ENCODE measurements at regions not wholly inside any gene's neighbourhood (a gene's known extent, or its start where the extent isn't known, plus 50 kb on each side); places are given as distances from the start of the nearest gene placed in this dataset.

DNA sequence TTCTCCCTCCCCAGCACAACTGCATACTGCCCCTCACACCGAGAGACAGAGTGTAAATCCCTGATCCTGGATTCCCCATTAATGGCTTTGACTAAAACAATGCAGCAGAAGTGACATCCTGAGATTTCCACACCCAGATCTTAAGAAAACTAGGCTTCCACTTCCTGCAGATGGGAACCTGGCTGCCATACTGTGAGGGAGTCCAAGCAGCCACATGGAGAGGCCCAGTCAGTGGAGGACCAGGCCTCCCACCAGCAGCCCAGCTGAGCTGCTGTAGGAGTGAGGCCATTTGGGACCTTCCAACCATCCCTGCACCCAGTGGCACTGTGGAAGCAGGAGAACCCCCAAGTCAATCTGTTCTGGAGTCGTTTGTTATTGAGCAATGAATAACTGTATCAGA is 120.6 kb downstream of the CRYAA start:
- TF ChIP-seq, protein P1, sequence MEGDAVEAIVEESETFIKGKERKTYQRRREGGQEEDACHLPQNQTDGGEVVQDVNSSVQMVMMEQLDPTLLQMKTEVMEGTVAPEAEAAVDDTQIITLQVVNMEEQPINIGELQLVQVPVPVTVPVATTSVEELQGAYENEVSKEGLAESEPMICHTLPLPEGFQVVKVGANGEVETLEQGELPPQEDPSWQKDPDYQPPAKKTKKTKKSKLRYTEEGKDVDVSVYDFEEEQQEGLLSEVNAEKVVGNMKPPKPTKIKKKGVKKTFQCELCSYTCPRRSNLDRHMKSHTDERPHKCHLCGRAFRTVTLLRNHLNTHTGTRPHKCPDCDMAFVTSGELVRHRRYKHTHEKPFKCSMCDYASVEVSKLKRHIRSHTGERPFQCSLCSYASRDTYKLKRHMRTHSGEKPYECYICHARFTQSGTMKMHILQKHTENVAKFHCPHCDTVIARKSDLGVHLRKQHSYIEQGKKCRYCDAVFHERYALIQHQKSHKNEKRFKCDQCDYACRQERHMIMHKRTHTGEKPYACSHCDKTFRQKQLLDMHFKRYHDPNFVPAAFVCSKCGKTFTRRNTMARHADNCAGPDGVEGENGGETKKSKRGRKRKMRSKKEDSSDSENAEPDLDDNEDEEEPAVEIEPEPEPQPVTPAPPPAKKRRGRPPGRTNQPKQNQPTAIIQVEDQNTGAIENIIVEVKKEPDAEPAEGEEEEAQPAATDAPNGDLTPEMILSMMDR (IDR thresholded peaks at IDR 0.05; ENCODE audit: unreplicated experiment): no peak
- Mint-ChIP-seq H3K4me1 (ENCODE audit: low read depth, unreplicated experiment) (peaks cover 18% of the 10 kb centered on the region), H3K36me3 (ENCODE audit: insufficient read depth, unreplicated experiment) (no peaks in the 10 kb centered on the region), H3K27me3 (ENCODE audit: unreplicated experiment) (peaks cover 9% of the 10 kb centered on the region), H3K4me3 (ENCODE audit: low read depth, unreplicated experiment) (no peak overlapping the region), H3K27ac (ENCODE audit: unreplicated experiment) (no peak overlapping the region), H3K9me3 (ENCODE audit: low read depth, unreplicated experiment) (no peaks in the 10 kb centered on the region)
- intact Hi-C loops (cut with micrococcal nuclease; ENCODE audit: unreplicated experiment): no loop called here
- CTCF ChIA-PET: no interaction called here
- DNase-seq: no peak
- no TSS peak for BruUV-seq (replicated peaks)

DNA sequence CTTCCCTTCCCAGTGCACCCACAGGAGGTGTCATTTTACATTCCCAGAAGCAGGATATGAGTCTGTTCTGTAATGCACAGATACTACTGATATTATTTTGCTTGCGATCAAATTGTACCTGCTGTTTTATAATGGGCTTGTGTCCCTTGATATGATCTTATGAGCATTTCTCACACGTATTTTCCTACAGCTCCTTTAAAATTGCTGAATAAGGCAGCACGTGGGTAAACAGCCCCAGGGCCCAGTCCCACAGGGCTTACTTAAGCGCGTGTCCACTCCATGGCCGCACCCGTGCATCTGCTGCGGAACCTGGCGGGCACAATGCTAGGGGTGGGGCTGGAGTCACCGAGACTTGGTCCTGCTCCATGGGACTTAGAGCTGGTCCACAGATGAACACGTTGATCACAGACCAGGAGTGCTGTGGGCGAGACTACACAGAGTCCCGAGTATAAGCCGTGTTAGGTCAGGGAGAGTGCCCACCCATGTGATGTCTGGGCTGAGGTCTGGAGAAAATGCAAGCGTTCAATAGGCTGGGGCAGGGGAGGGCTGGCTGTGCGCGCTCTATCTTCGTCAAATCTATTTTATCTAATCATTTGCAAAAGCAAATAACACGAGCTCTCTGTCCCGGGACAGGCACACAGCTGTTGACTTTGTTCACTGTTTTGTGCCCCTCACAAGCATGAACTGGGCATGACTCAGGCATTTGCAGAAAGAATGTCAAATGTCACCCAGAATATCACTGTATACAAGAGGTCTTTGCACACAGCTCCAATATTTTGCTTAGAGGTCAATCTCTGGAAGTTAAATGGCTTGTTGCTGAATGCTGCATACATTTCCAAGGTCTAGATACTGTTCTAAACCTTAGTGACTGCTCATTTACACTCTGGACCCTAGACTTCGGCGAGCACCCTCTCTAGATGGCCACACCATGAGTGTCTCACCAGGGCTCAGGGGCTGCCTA is 119.3 kb downstream of the CRYAA start:
- intact Hi-C loops (cut with micrococcal nuclease; ENCODE audit: unreplicated experiment): no loop called here
- DNase-seq: peak; percentile 38
- H3K4me1 Mint-ChIP-seq (ENCODE audit: low read depth, unreplicated experiment): peaks cover 18% of the 10 kb centered on the region
- BruUV-seq (replicated peaks): no TSS peak
- H3K27ac Mint-ChIP-seq (ENCODE audit: unreplicated experiment): peak overlapping the region; percentile 81
- no peaks in the 10 kb centered on the region for H3K9me3 Mint-ChIP-seq (ENCODE audit: low read depth, unreplicated experiment)
- CTCF ChIA-PET: interaction anchor here (1.1 kb wide), 1 partner anchor 15 kb away, joined by 3 read pairs; no protein-coding TSS in a partner anchor
- H3K27me3 Mint-ChIP-seq (ENCODE audit: unreplicated experiment): no peaks in the 10 kb centered on the region
- peak overlapping the region; percentile 50 for H3K4me3 Mint-ChIP-seq (ENCODE audit: low read depth, unreplicated experiment)
- no peaks in the 10 kb centered on the region for H3K36me3 Mint-ChIP-seq (ENCODE audit: insufficient read depth, unreplicated experiment)
- TF ChIP-seq, protein P1 (IDR thresholded peaks at IDR 0.05; ENCODE audit: unreplicated experiment): no peak

DNA sequence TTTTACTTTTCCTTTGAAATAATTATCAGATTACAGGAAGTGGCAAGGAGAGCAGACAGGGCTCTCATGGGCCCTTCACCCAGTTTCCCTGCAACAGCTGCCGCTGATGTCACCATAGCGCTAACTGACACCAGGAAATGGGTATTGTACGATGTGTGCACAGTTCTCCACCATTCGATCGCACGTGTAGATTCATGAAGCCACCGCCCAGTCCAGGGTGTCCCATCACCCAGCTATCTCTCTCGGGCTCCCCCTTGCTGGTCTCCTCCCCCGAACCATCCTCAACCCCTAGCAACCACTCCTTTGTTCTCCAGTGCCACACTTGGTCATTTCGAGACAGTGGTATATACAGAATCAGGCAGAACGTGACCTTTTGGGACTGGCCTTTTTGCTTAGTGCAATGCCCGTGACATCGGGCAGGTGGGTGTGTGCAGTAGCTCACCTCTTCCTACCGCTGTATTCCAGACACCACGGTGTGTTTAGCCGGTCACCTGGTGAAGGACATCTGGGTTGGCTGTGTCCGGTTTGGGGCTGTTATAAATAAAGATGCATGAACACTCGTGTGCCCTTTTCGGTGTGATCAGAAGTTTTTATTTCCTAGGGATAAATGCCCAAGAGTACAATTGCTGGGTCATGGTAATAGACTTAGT is 118.4 kb downstream of the CRYAA start:
- H3K27ac Mint-ChIP-seq (ENCODE audit: unreplicated experiment): peak overlapping the region; percentile 81

DNA sequence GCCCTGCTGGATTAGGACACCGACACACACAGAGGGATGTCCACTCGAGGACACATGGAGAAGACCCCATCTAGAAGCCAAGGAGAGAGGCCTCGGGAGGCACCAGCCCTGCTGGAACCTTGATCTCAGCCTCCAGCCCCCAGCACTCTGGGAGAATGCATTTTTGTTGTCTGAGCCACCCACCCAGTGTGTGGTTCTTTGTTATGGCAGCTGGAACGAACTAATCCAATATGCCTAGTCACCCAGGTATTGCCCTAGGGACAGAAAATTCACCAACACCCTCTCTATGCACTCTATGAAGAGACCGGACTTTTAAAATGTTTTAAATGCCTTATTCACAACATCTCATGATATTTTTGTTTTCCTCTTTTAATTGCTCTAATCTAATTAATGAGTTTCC is 117.4 kb downstream of the CRYAA start:
- intact Hi-C loops (cut with micrococcal nuclease; ENCODE audit: unreplicated experiment): no loop called here
- H3K36me3 Mint-ChIP-seq (ENCODE audit: insufficient read depth, unreplicated experiment): no peaks in the 10 kb centered on the region
- DNase-seq: no peak
- H3K9me3 Mint-ChIP-seq (ENCODE audit: low read depth, unreplicated experiment): no peaks in the 10 kb centered on the region
- H3K27me3 Mint-ChIP-seq (ENCODE audit: unreplicated experiment): no peaks in the 10 kb centered on the region
- H3K4me1 Mint-ChIP-seq (ENCODE audit: low read depth, unreplicated experiment): peaks cover 18% of the 10 kb centered on the region
- no peak overlapping the region for H3K27ac Mint-ChIP-seq (ENCODE audit: unreplicated experiment)
- CTCF ChIA-PET: no interaction called here
- BruUV-seq (replicated peaks): no TSS peak
- H3K4me3 Mint-ChIP-seq (ENCODE audit: low read depth, unreplicated experiment): no peak overlapping the region
- TF ChIP-seq, protein P1 (IDR thresholded peaks at IDR 0.05; ENCODE audit: unreplicated experiment): no peak

More for the DNA sequence above, 118.4 kb downstream of the CRYAA start:
- peak; percentile 23 for DNase-seq
- TF ChIP-seq, protein P1 (IDR thresholded peaks at IDR 0.05; ENCODE audit: unreplicated experiment): no peak
- Mint-ChIP-seq H3K36me3 (ENCODE audit: insufficient read depth, unreplicated experiment) (no peaks in the 10 kb centered on the region), H3K9me3 (ENCODE audit: low read depth, unreplicated experiment) (no peaks in the 10 kb centered on the region), H3K27me3 (ENCODE audit: unreplicated experiment) (no peaks in the 10 kb centered on the region), H3K4me3 (ENCODE audit: low read depth, unreplicated experiment) (no peak overlapping the region), H3K4me1 (ENCODE audit: low read depth, unreplicated experiment) (peaks cover 18% of the 10 kb centered on the region)
- no TSS peak for BruUV-seq (replicated peaks)
- intact Hi-C loops (cut with micrococcal nuclease; ENCODE audit: unreplicated experiment): no loop called here
- CTCF ChIA-PET: no interaction called here

Data from Calu3 (cell line).